NCI-H2029 (cell line): ENCODE measurements at regions not wholly inside any gene's neighbourhood (a gene's known extent, or its start where the extent isn't known, plus 50 kb on each side); places are given as distances from the start of the nearest gene placed in this dataset.
A peak's percentile ranks its signal among the peaks of the same experiment; 100 is the strongest.

ENCODE experiments used
- DNase-seq: peaks from one replicate; lab custom pipeline; 2025; lab: John Stamatoyannopoulos, UW

- no peak for DNase-seq
Observed at GRCh38 chr7:17651341-17651740, 289.0 kb downstream of the SNX13 start.

GRCh38 chr7:17651863-17652385, 288.4 kb downstream of the SNX13 start:
- no peak for DNase-seq

DNA sequence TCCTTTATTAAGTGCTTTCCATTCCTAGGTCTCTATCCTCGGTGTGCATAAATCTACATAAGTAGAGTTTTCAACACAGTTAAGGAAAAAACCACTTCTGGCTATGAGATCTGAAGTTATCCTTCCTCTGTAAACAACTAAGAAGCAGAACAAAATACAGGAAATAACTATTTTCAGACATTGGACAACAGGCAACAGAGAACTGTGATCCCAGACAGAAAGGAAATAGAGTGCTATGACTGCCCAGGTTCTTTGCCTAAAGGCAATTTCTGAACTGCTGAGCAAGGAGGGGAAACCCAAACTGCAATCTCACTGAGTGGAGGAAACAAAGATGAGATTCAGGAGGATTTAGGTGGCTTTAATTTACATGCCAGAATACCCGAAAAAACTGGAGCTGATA, 285.4 kb downstream of the SNX13 start:
- no peak for DNase-seq

- no peak for DNase-seq
Observed at GRCh38 chr7:17659126-17659525, 281.2 kb downstream of the SNX13 start.

- no peak for DNase-seq
Observed at GRCh38 chr7:17660116-17660515, 280.2 kb downstream of the SNX13 start.

GRCh38 chr7:17661982-17662585, 278.2 kb downstream of the SNX13 start:
- no peak for DNase-seq

GRCh38 chr7:17663061-17663675, 277.1 kb downstream of the SNX13 start:
- no peak for DNase-seq

DNA sequence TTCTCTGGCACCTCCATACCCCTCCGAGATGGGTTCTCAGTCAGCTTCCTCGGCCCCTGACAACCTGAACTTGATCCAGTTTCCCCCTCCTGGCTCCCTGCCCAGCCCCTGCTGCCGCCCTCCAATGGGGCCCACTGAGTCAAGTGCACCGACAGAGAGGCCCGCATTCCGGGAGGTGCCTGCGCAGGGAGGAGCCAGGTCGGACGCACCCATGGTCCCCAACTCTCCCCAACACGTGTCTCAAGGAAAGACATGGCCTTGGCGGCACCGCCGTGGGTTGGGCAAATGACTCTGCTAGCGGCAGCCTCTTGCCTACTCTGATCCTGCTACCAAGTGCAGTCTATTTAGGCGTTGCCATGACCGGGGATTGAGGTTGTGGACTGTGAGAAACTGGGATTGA, 275.3 kb downstream of the SNX13 start:
- no peak for DNase-seq

GRCh38 chr7:17668122-17668521, 272.2 kb downstream of the SNX13 start:
- DNase-seq = no peak

DNA sequence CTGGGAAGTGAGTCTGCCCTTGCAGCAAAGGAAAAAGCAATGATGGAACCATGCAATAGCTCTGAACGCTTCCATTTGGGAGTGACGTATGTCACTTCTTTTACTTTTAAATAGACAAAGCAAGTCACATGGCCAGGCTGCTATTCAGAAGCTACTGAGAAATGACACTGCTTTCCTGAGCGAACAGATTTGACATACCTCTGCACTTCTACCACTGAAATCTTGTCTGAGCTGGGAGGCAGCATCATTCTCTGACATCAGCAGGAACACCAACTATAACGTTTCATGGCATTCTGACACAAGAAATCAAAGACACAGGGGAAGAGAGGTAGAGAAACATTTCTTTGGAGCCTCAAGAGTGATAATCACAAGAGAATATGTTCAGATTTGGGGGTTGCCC, 271.1 kb downstream of the SNX13 start:
- DNase-seq = no peak

DNA sequence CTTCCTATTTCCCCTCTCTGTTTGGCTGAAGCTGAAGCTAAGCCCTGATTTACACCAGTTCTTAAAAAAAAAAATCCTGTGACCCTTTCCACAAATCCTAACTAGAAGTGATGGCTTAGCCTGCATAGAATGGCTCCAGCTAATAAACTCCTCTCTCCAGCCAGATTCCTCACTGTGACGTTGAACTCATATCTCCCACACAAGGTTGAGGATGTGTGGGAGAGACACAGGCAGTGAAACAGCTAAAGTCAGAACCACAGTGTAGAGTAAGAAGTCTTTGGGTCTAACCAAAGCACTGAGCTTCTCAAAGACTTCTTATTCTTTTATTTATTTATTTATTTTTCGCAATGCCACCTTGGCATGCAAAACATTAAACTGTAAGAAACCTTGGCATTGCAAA, 268.3 kb downstream of the SNX13 start:
- DNase-seq = no peak

- no peak for DNase-seq
Observed at GRCh38 chr7:17672783-17673182, 267.5 kb downstream of the SNX13 start.

GRCh38 chr7:17674166-17674942, 265.9 kb downstream of the SNX13 start:
- no peak for DNase-seq

DNA sequence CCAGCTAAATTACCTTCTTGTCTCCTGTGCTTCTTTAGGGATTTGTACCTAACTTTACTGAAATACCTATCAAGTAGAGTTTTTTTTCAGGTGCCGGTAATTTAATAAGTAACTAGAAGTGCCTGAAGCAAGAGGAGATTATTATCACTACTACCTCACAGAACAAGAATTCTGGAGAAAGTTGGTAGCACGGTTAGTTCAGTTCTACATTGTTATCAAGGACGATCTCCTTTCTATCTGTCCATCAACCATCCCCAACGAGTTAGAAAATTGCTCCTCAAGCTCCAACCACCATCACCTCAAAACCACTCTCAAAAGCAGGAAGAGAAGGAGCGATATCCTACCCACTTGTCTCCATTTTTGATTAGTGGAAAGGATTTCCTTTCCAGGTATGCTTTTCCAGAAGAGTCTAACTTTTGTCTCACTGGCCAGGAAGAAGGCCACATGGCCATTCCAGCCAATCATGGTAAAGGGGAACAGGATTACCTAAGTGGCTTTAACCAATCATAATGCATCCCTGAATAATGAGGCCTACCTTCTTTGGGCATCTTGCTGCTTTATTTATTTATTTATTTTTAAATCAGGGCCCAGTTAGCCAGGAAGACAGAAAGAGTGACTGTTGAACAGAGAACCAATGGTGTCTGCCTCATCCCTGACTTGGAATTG, 265.2 kb downstream of the SNX13 start:
- DNase-seq = no peak

DNA sequence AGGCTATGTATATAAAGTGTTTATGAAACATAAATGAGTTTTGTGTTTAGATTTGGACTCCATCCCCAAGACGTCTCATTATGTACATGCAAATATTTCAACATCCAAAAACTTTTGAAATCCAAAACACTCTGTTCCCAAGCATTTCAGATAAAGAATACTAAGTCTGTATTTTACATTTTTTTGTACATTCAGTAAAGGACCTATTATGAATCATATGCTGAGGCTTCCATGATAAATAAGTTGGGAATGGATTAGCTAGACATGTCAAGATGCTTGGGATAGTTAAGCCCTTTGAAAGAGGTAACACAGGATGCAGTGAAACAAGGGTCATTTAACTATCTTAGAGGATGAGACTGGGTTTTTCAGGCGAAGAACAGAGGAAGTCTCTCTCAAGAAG, 262.9 kb downstream of the SNX13 start:
- no peak for DNase-seq

DNA sequence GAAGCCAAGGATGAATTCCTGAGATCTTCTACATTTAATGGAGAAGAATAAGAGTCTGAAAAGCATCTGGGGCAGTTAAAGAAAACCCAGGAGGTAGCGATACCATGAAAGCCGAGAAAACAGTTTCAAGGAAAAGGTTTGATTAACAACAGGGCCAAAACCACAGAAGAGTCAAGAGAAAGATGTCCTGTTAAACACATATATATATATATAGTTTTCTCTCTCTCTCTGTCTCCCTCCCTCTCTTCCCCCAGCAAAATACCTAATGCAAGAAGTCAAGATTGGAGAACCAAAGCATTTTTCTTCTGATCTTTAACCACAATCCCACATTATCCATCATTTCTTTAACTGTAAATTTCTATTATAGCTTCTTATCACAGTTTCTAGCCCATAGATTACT, 261.4 kb downstream of the SNX13 start:
- no peak for DNase-seq

DNA sequence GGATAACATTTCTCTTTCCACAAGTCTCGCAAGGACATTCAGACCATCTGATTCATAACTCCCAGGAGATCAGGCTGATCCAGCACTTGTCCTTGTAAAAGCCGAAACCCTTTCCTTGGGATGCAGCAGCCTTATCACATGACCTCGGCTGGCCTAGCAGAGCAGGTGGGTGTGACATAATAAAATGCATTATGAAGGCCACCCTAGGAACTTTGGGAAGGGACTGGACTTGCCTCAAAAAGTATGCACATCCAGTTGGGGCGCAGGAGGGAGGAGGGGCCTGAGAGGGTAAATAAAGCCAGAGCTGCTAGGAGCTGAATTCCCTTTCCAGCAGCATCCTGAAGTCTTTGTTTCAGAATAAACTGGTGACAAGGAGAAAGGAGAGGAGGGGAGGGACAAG, 260.8 kb downstream of the SNX13 start:
- no peak for DNase-seq

- DNase-seq = no peak
Observed at GRCh38 chr7:17680026-17680425, 260.3 kb downstream of the SNX13 start.

- DNase-seq = peak; percentile 19
Observed at GRCh38 chr7:17680943-17681351, 259.3 kb downstream of the SNX13 start.

GRCh38 chr7:17681965-17682364, 258.3 kb downstream of the SNX13 start:
- DNase-seq = no peak

GRCh38 chr7:17682586-17682985, 257.7 kb downstream of the SNX13 start:
- DNase-seq = no peak

DNA sequence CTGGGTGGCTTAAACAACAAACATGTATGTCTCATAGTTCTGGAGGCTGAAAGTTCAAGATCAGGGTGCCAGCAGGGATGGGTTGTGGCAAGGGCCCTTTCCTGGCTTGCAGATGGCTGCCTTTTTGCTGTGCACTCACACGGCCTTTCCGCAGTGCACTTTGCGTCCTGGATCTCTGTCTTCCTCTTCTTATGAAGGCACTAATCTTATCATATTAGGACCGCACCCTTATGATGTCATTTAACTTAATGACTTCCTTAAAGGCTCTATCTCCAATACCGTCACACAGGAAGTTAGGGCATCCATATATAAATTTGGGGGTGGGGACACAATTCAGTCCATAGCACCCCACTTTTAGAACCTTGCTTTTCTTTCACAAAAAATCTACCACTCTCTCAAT, 255.2 kb downstream of the SNX13 start:
- DNase-seq = no peak

DNA sequence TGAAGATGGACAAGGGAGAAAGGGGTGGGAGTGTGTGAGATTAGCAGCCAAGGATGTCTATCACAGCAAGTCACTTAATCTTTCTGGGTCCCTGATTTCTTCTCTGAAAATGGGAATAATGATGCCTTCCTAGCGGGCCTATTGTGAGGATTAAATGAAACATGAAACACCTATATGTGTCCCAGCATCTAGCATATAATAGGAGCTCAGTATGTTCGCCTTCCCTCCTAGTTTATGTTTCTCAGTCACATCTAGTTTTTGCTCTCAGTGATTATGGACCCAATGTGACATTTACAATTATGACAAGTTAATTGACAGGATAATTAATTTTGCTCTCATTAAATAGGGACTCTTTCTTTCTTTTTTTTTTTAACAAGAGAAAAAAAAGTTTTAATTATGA, 252.9 kb downstream of the SNX13 start:
- no peak for DNase-seq
